Prostate gland (tissue), 2 donors: ENCODE measurements at regions not wholly inside any gene's neighbourhood (a gene's known extent, or its start where the extent isn't known, plus 50 kb on each side); places are given as distances from the start of the nearest gene placed in this dataset.

ENCODE experiments used
- CTCF ChIP-seq, 4 experiments: fragments of 200-600 bp in 2 of 4; fragments of 450-650 bp in 2 of 4; sonication (generic) in 2 of 4; IDR thresholded peaks; 1 replicate in 3 of 4; 2 replicates in 1 of 4; pipeline ENCODE4 v1.5.1; 2016 to 2019; ENCODE audit warnings: antibody characterized with exemption in 4 of 4, mild to moderate bottlenecking in 2 of 4, moderate library complexity in 2 of 4
- POLR2A ChIP-seq: fragments of 450-650 bp; IDR thresholded peaks from one replicate; pipeline ENCODE4 v1.6.1; 2016; ENCODE audit warnings: antibody characterized with exemption, mild to moderate bottlenecking

- TF ChIP-seq CTCF (IDR thresholded peaks at IDR 0.05) (no peak), POLR2A (no peak)
Measured at GRCh38 chr4:177740563-177740962, 298.3 kb upstream of the AGA start.
